ENCODE measurements at regions not wholly inside any gene's neighbourhood (a gene's known extent, or its start where the extent isn't known, plus 50 kb on each side); places are given as distances from the start of the nearest gene placed in this dataset.

DNA sequence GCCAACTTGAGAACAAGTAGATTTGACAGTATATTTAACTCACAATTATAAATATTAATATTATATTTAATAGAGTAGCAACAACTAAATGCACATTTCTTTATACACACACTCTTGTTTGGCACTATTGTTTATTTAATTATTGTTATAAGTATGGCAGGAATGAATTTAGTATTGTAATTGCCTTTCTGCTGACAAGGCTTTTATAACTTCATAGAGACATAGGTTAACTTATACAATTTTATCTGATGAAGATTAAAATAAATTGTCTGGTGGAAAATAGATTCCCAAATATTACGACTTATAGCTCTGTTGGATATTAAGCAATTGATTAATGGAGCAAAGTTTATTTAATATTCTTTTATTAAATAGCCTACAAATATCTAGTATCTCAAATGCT is 347.9 kb upstream of the CDH19 start:
- TF ChIP-seq, protein P1, sequence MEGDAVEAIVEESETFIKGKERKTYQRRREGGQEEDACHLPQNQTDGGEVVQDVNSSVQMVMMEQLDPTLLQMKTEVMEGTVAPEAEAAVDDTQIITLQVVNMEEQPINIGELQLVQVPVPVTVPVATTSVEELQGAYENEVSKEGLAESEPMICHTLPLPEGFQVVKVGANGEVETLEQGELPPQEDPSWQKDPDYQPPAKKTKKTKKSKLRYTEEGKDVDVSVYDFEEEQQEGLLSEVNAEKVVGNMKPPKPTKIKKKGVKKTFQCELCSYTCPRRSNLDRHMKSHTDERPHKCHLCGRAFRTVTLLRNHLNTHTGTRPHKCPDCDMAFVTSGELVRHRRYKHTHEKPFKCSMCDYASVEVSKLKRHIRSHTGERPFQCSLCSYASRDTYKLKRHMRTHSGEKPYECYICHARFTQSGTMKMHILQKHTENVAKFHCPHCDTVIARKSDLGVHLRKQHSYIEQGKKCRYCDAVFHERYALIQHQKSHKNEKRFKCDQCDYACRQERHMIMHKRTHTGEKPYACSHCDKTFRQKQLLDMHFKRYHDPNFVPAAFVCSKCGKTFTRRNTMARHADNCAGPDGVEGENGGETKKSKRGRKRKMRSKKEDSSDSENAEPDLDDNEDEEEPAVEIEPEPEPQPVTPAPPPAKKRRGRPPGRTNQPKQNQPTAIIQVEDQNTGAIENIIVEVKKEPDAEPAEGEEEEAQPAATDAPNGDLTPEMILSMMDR (IDR thresholded peaks at IDR 0.05; ENCODE audit: insufficient read depth, low read length) = no peak
- no peak for TF ChIP-seq POLR2AphosphoS5 (IDR thresholded peaks at IDR 0.05; ENCODE audit: low read depth)
